ENCODE measurements at regions not wholly inside any gene's neighbourhood (a gene's known extent, or its start where the extent isn't known, plus 50 kb on each side); places are given as distances from the start of the nearest gene placed in this dataset.
"Not testable (repeated sequence)": the region's sequence is repeated elsewhere in the genome, so short reads cannot be mapped to it uniquely, and the experiment has no call there.

DNA sequence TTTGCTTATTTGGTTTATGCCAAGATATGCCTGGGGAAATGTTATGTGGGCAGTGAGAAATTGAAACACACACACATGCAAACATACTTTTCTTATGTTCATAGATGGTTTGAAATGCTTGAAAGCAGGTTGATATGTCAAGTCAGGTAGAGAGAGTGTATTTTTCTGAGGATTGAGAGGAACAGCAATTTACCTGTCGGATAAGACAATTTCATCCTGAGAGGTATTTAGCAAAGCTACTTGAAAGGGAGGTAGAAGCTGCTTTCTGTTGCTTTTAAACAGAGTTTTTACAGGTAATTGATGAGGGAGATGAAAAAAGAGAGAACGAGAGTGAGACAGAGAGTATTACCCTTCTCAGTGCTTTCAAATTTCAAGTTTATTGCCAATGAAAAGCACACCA, 854.3 kb downstream of the CDH8 start:
- DNase-seq (ENCODE audit: low read depth) = no peak

DNA sequence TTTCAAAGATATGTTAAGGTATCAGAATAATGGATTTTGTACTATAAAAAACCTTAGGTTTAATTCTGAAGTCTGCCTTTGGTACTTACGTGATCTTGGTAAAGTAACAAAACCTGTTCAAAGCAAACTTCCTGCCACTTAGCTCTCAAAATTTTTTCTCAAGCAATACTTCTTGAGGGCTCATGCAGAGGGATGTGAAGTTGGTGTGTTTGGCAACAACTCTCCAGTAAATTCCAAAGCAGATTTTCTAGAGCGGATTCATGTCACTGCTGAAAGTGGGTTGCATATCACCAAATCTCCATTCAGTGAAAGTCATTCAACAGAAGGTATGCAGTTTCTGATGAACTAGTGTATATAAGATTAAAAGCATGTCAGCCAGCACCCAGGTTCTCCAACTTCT, 856.7 kb downstream of the CDH8 start:
- DNase-seq (ENCODE audit: low read depth) = no peak

DNA sequence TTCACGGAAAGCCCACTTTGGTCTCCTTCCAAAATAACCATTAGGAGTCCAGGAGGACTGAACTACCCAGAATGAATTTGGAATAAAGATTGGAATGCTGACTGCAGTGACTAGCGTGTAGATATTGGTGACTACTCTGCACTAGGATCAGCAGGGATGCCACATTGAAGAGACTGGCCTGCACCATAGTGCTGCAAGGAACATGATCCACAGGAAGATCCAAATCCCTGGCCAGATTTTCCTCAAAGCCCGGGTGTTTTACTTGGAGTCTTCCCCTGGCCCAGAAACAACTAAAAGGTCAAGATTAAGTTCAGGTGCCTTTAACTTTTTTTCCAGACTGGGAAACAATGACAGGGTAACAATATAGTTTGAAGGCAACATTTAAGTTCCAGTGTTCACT, 870.4 kb downstream of the CDH8 start:
- DNase-seq (ENCODE audit: low read depth) = no peak

DNA sequence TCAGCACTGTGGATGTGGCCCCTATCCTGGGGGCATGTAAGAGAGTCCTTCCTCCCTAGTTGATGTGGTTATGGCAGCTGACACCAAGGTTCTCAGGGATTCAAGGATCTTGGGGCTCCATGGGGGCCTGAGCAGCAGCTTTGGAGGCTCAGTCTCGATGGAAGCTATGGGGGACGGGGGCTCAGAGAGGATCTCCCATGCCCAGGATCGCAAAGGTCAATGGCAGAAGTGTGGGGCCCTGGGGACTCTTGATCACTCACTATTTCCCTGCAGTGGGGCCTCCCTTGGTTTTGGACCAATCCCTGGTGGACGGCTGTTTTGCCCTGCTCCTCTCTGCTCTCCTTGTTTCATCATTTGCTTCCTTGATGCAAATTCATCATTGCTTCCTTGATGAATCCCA, 885.9 kb downstream of the CDH8 start:
- no peak for DNase-seq (ENCODE audit: low read depth)

DNA sequence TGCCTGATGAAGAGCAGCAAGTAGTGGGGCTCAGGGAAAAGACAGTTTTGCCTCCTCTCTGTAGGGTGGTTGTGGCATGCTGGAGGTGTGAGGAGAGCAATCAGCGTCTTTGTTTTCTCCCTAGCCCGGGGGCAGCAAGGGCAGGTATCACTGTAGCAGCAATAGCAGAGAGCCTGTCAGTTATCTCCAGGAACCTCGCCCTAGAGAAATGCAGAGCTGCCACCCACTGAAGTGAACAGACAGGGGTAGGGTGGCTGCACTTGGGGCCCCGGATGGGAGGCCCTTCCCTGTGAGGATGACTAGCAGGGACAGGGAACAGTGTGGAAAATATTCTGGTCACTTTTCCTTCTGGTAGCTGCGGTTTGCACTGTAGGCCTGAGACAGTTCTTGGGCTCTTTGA, 886.5 kb downstream of the CDH8 start:
- DNase-seq (ENCODE audit: low read depth) = no peak

DNA sequence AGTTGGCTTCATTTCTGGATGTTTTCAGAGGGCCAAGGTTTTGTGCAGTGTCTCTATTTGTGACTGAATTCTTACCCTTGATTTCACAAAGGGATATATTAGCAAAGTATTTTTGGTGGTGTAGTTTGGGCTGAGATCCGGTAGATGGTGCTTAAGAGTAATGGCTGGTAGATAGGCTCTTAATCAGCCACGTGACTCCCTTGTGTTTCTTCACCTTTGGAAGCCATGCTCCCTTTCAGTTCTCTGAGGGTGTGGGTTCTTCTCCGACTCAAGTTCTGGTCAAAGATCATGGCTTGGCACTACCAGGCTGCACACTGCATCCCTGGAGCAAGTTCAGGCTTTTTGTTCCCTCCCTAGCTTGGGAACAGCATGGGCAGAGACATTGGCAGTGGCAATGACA, 887.3 kb downstream of the CDH8 start:
- no peak for DNase-seq (ENCODE audit: low read depth)

DNA sequence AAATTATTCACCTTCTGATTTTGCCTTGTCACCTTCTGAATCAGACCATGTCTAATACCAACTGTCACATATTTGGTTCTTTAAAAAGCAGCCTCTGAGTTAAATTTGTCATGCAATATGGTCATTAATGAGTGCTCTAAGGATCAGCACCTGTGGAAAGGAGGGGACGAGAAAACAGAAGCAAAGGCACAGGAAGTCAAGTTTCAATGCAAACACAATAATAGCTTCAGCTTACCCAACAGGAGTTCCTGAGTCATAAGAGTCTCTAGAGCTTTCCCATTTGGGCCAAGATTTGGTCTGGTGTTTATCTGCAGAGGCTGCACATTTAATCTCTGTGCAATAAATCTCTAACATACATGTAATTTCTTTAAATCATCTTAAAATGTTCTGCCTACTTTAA, 889.8 kb downstream of the CDH8 start:
- DNase-seq (ENCODE audit: low read depth) = no peak

DNA sequence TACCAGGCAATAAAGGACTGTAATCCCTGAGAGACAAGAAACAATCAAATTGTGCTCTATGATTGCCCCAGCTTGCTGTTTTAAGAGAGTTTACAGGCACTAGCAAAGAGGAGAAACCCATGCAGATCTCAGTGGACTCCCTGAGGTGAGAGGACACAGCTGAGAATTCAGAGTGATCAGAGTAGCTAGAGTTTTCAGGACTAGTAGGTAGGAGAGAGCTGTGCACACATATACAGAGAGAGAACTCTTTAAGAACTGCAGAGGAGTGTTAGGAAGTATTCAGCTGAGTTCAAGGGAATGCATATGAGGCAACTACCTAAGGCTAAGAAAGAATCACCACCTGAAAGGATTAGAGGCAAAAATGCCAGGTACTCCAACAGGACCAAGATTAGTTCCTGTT, 904.8 kb downstream of the CDH8 start:
- DNase-seq (ENCODE audit: low read depth) = no peak

DNA sequence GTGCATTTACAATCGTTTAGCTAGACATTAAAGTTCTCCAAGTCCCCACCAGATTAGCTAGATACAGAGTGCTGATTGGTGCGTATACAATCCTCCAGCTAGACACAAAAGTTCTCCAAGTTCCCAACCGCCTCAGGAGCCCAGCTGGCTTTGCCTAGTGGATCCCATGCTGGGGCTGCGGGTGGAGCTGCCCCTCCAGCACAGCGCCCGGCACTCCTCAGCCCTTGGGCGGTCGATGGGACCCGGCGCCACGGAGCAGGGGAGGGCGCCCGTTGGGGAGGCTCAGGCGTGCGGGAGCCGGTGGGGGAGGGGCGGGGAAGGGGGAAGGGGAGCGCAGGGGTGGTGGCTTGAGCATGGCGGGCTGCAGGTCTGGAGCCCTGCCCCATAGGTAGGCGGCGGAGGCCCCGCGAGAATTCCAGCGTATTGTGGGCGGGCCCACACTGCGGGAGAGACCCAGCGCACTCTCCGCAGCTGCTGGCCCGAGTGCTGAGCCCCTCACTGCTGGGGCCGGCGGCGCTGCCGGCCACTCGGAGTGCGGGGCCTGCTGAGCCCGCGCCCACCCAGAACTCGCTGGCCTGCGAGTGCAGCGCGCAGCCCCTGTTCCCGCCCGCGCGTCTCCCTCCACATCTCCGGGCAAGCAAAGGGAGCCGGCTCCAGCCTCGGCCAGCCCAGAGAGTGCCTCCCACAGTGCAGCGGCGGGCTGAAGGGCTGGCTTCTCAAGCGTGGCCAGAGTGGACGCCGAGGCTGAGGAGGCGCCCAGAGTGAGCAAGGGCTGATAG, 907.5 kb downstream of the CDH8 start:
- DNase-seq (ENCODE audit: low read depth) = no peak

DNA sequence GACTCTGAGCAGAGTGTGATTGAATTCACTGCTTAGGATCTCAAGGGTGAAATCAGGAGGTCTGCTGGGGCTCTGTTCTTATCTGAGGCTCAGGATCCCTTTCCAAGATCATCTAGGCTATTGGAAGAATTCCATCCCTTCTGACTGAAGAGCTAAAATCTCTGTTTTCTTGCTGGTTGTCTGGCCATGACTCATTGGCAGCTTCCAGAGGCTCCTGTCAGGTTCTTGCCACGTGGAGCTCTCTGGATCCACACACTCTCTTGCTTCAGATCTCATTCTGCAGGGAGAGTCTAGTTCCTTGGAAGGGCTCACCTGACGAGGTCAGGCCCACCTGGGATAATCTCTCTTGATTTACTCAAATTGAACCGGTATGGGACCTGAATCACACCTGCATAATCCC, 930.7 kb downstream of the CDH8 start:
- no peak for DNase-seq (ENCODE audit: low read depth)

DNA sequence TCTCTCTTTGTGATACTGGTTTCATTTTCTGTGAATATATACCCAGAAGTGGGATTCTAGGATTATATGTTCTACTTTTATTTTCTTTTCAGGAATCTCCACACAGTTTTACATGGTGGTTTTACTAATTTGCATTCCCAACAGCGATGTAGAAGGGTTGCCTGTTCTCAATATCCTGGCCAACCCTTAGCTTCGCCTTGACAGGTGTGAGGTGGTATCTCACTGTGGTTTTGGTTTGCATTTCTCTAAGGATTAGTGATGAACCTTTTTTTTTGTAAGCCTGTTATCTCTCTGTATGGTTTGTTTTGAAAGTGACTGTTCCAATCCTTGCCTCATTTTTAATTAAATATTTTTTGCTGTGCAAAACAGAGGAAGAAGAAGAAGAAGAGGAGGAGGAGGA, 937.7 kb downstream of the CDH8 start:
- DNase-seq (ENCODE audit: low read depth) = no peak

DNA sequence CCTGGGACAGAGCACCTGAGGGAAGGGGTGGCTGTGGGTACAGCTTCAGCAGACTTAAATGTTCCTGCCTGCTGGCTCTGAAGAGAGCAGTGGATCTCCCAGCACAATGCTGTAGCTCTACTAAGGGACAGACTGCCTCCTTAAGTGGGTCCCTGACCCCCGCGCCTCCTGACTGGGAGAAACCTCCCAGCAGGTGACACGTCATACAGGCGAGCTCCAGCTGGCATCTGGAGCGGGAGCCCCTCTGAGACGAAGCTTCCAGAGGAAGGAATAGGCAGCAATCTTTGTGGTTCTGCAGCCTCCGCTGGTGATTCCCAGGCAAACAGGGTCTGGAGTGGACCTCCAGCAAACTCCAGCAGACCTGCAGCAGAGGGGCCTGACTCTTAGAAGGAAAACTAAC, 944.9 kb downstream of the CDH8 start:
- DNase-seq (ENCODE audit: low read depth) = not testable (repeated sequence)

DNA sequence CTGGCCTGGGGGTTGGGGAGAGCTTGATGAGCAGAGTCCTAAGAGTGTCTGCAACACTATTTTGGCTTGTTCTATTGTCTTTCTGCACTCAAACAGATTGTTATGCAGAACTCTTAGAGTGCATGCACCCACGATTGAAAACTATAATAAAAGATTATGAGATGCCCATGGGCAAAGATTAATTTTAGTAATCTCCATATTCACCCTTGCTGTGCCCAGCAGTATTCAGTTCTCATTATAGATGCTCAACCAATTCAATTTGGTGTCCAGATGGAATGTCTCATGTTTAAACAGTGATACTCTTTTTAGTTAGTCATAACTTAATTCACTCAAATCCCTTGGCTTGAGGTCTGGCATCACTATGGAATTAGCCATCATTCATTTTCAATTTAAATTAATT, 952.5 kb downstream of the CDH8 start:
- no peak for DNase-seq (ENCODE audit: low read depth)

DNA sequence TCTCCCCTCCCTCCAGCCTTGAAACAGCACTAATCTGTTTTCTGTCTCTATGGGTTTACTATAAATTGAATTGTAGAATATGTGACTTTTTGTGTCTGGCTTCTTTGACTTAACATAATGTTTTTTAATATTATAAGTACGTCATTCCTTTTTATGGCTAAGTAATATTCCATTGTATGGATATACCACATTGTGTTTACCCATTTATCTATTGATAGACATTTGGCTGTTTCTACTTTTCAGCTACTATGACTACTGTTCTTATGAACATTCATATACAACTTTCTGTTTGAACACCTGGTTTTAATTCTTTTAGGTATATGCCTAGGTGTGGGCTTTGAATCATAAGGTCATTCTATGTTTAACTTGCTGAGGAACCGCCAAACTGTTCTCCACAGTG, 961.9 kb downstream of the CDH8 start:
- DNase-seq (ENCODE audit: low read depth) = no peak

DNA sequence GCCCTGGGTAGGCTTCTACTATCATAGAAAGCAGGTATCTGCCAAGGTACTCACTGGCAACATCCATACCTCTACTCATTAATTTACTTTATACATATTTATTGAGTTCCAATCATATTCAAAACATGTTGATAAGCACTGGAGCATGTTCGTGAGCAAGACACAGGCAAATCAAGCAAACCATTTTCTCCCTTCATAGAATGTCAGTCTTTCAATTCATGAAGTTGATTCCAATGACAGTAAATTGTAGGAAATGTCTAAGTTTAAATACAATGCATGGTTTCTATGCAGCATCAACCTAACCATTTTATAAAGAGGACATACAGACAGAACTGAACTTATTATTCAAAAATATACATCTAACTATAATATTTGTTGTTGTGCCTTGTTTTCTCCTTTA, 978.6 kb downstream of the CDH8 start:
- no peak for DNase-seq (ENCODE audit: low read depth)

DNA sequence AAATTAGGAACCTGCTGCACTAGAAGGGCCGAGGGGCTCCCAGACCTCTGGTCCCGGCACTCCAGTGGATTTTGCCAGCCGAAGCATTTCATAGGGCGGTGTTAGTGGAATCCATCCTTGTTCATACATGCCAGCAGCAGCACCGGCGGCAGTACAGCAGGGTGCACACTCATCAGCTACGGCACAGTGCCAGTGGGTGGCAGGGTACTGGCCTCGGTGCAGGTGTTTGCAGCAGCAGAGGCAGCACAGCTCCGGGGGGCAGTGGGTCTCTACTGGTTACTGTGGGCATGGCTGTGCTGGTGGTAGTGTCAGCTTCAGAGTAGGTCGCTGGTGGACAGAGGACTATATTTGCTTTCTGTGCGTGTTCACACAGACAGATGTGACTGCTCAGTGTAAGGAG, 985.7 kb downstream of the CDH8 start:
- DNase-seq (ENCODE audit: low read depth) = no peak

DNA sequence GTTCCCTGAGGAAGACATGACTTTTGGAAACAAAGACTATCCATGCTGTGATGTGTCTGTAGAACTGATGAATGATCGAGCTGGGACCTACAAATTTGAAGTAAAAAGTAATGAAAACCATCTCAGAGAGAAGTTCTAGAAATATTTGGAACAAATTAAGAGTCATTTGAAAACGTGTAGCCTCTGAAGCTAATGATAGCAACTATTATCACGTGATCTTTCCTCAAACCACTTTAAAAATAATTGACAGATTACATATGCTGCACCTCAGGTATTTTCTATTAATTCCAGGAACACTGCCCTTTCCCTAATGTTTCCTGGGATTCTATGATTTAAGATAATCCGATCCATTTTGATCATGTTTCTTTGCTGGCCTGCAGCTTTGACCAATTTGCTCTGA, 990.3 kb downstream of the CDH8 start:
- no peak for DNase-seq (ENCODE audit: low read depth)

DNA sequence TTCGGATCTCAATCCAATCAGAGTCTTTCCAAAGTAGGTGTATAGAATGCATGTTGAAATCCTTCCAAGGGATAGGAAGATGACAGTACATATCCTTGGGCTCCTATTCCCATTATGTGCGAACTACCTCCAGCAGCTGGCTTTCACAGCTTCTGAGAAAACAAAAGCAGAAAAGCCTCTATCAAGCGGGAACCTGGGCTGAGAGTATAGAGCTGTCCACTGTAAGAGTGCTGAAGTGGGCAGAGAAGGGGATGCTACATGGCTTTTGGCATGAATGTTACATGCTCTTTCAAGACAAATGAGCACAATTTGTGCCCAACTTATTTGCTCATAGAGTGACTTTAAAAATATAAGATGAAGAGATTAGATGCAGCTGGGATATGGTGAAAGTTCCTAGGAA, 993.5 kb downstream of the CDH8 start:
- DNase-seq (ENCODE audit: low read depth) = no peak

DNA sequence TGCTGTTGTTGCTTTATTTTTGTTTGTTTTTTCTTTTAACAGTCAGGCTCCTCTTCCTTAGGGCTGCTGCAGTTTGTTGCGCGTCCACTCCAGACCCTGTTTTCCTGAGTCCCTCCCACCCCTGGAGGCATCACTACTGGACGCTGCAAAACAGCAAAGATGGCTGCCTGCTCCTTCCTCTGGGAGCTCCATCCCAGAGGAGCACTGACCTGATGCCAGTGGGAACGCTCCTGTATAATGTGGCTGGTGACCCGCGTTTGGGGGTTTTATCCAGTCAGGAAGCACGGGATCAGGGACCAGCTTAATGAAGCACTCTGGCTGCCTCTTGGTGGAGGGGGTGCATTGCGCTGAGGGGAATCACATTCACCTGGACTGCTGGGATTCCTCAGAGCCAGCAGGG, 1005.6 kb downstream of the CDH8 start:
- no peak for DNase-seq (ENCODE audit: low read depth)

DNA sequence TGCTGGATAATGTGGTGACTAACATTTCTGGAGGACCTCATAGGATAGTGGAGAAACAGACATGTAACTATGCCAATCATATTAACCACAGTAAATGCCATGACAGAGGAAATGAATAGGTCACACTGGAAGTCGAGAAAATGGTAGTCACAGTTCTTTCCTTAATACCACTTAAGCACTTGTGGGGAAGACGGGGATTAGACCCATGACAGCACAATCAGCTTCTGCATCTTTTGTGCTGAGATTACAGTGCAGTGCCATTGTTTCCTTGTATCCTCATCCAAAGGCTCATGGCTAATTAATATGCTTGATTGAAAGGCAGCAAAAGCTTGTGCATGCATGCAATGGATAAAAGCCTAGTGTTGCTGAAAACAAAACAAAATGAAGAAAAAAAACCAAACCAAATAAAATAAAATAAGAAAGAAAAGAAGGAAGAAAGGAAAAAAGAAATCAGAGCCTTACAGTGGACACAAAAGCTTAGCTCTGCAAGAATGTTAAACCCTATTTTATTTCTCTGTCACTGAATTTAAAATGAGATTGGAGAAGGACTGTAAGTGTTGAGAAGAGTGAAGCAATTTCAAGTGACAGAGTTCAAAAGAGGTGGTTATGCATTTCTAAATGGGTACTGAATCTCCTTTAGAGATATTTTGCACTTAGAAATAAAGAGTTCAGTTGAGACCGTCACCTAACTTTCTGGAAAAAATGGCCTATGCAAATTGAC, 1011.9 kb downstream of the CDH8 start:
- DNase-seq (ENCODE audit: low read depth) = no peak

DNA sequence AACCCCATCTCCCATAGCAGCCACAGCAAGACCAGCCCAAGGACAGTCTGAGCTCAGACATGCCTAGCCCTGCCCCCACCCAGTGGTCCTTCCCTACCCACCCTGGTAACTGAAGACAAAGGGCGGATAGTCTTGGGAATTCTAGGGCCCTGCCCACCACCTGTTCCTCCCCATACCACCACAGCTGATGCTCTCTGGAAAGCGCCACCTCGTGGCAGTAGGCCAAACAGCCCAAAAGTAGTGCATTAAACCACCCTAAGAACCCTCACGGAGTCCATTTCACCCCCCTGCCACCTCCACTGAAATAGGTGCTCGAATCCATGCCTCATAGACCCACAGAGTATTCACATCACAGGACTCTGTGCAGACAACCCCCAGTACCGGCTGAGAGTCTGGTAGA, 1021.4 kb downstream of the CDH8 start:
- no peak for DNase-seq (ENCODE audit: low read depth)

DNA sequence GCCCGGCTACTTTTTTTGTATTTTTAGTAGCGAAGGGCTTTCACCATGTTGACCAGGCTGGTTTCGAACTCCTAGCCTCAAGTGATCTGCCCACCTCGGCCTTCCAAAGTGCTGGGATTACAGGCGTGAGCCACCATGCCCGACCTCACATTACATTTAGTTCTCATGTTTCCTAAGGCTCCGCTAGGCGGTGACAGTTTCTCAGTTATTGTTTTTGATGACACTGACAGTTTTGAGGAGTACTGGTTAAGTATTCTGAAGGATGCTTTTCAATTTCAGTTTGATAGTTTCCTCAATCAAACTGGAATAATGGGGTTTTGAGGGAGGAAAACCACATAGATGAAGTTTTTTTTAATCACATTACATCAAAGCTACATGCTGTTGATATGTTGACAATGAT, 1028.5 kb downstream of the CDH8 start:
- no peak for DNase-seq (ENCODE audit: low read depth)

DNA sequence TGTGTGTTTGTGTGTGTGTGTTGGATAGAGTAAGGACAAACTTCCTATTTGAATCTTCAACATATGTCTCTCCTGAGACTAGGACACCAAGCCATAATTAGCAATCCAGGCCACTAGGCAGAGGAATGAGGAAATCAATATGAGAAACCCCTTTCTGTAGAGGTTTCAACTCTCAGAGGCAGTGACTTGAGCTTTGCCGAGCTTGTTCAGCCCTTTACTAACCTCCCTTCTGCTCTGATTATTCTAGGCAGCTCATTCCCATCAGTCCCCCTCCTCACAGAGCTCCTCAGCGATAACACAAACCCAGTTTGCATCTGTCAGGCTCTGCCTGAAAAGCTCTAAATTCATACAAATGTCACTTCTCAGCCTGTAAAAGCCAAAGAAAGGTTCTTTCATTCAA, 1030.3 kb downstream of the CDH8 start:
- no peak for DNase-seq (ENCODE audit: low read depth)

Measured in activated T-cell treated with anti-CD3 and anti-CD28 coated beads for 48 hours (primary cell).